DND-41 (cell line): ENCODE measurements at regions not wholly inside any gene's neighbourhood (a gene's known extent, or its start where the extent isn't known, plus 50 kb on each side); places are given as distances from the start of the nearest gene placed in this dataset.
"Not testable (repeated sequence)": the region's sequence is repeated elsewhere in the genome, so short reads cannot be mapped to it uniquely, and the experiment has no call there.

Experiments
- ATAC-seq: fragments of 200-7000 bp; cut with Tn5 transposase; 3 replicates; pipeline ENCODE4 v1.9.1; 2021; ENCODE audit warnings: low read depth; ENCODE audit not compliant: insufficient read depth
- DNase-seq: peaks from one replicate; pipeline ENCODE4 v3.0.0-alpha.2; 2020
- H2AFZ ChIP-seq: 2 replicates; pipeline ENCODE4 v1.6.0; 2012; ENCODE audit warnings: low read depth, low read length
- H3K27ac ChIP-seq: 2 replicates; pipeline ENCODE4 v1.5.1; 2012; ENCODE audit warnings: low read length, inconsistent platforms
- H3K27me3 ChIP-seq: fragments of 200-600 bp; sonication (generic); 2 replicates; pipeline ENCODE4 v1.6.0; 2012; ENCODE audit warnings: low read length, mild to moderate bottlenecking, inconsistent platforms; ENCODE audit not compliant: insufficient read depth, poor library complexity
- H3K36me3 ChIP-seq: 2 replicates; pipeline ENCODE4 v1.5.1; 2012; ENCODE audit warnings: low read length, inconsistent platforms; ENCODE audit not compliant: insufficient read depth
- H3K4me1 ChIP-seq: 2 replicates; pipeline ENCODE4 v1.5.1; 2012; ENCODE audit warnings: mild to moderate bottlenecking, low read length; ENCODE audit not compliant: insufficient read depth
- H3K4me2 ChIP-seq: 2 replicates; pipeline ENCODE4 v1.6.0; 2012; ENCODE audit warnings: mild to moderate bottlenecking, moderate library complexity, low read length, inconsistent platforms; ENCODE audit not compliant: insufficient read depth
- H3K4me3 ChIP-seq, 2 experiments: fragments of 200-600 bp in 1 of 2; shearing (Covaris generic) in 1 of 2; 2 replicates each; pipeline ENCODE4 v1.5.1; 2012 to 2016; ENCODE audit warnings: inconsistent platforms in 2 of 2, low read length in 2 of 2, mild to moderate bottlenecking in 2 of 2, low read depth in 1 of 2, moderate library complexity in 1 of 2
- H3K79me2 ChIP-seq: 2 replicates; pipeline ENCODE4 v1.6.0; 2012; ENCODE audit warnings: low read length, inconsistent platforms; ENCODE audit not compliant: insufficient read depth
- H3K9ac ChIP-seq: 2 replicates; pipeline ENCODE4 v1.6.0; 2012; ENCODE audit warnings: low read depth, mild to moderate bottlenecking, inconsistent platforms, low read length, moderate library complexity
- H3K9me3 ChIP-seq: 2 replicates; pipeline ENCODE4 v1.5.1; 2012; ENCODE audit warnings: low read length, moderate library complexity, mild to moderate bottlenecking, inconsistent platforms; ENCODE audit not compliant: insufficient read depth, severe bottlenecking
- H4K20me1 ChIP-seq: 2 replicates; pipeline ENCODE4 v1.6.0; 2012; ENCODE audit warnings: low read length; ENCODE audit not compliant: insufficient read depth
- CTCF ChIP-seq: IDR thresholded peaks from 2 replicates; pipeline ENCODE4 v1.5.1; 2012; ENCODE audit warnings: borderline replicate concordance, low read length, moderate library complexity, mild to moderate bottlenecking; ENCODE audit not compliant: poor library complexity, severe bottlenecking; ENCODE audit errors: extremely low read depth
- EZH2 ChIP-seq: IDR thresholded peaks from 3 replicates; pipeline ENCODE4 v1.6.1; 2012; ENCODE audit warnings: borderline replicate concordance, low read depth, mild to moderate bottlenecking, moderate library complexity, low read length, inconsistent platforms; ENCODE audit not compliant: severe bottlenecking

DNA sequence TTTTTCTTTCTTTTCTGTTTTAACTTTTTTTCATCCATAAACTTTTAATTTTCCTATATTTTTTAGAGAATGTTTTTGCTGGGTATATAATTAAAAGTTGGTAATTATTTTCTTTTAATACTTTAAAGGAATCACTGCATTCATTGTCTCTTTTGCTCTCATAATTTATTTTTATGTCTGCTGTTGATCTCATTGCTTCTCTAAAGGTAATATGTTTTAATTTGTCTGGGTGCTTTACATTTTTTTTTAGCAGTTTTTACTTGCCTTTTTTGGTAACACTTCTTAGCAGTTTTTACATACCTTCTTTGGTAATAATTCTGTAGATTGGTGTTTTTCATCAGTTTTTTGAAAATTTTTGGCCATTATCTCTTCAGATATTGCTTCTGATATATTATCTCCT lies 89.4 kb upstream of the BMAL1 start:
- no peak overlapping the region for H3K9ac ChIP-seq
- no peak overlapping the region for H3K27ac ChIP-seq
- no peaks in the 10 kb centered on the region for H3K79me2 ChIP-seq
- H3K9me3 ChIP-seq: peaks cover 2% of the 10 kb centered on the region
- TF ChIP-seq EZH2: no peak
- no peak for TF ChIP-seq CTCF
- no peak overlapping the region for H3K4me3 ChIP-seq
- H2AFZ ChIP-seq: no peak overlapping the region
- no peaks in the 10 kb centered on the region for H4K20me1 ChIP-seq
- DNase-seq: no peak
- peaks cover 3% of the 10 kb centered on the region; the same call in 1 of the 2 replicates for H3K4me1 ChIP-seq
- H3K27me3 ChIP-seq: peaks cover 3% of the 10 kb centered on the region
- H3K4me2 ChIP-seq: no peak overlapping the region
- ATAC-seq: no peak
- H3K36me3 ChIP-seq: no peaks in the 10 kb centered on the region

DNA sequence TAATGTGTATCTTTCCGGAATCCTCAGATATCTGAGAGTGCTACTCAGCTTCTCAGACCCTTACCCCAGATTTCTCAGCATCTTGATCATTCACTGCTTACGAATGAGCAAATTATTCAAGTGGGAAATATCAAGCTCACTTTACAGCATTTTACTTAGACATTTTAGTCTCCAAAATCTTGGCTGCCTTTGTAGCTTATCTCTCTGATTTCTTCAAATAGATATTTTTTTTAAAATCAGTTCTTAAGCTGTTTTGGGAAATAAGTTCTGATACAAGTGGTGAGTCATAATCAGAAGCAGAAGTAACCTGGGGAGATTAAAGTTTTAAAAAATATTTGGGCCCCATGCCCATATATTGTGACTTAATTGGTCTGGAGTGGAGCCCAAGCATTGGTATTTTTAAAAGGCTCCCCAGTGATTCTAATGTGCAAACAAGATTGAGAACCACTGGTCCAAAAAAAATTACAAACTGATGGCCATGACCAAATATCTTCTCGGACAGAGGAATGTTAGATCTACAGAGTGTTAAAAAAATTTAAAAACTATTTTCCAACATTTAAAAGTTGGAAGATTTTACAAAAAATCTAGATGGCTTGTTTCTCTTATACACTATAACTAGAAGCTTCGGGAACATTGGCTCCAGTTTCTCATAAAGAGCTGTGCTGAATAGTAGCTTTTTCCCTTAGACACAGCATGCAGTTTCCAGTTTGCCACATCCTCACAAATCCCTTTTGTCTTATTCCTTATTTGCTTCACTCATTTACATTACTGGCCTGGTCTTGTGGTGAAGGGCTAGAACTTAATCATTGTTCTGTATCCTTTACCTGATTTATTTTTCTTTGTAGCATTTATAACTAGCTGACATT lies 87.8 kb upstream of the BMAL1 start:
- H3K9ac ChIP-seq: no peak overlapping the region
- no peak overlapping the region for H3K4me2 ChIP-seq
- no peaks in the 10 kb centered on the region for H3K36me3 ChIP-seq
- no peak overlapping the region for H3K27ac ChIP-seq
- ATAC-seq: no peak
- H3K9me3 ChIP-seq: peaks cover 2% of the 10 kb centered on the region
- no peaks in the 10 kb centered on the region for H4K20me1 ChIP-seq
- H3K27me3 ChIP-seq: peaks cover 10% of the 10 kb centered on the region
- H3K4me3 ChIP-seq: no peak overlapping the region
- DNase-seq: no peak
- TF ChIP-seq CTCF: no peak
- TF ChIP-seq EZH2: no peak
- H2AFZ ChIP-seq: no peak overlapping the region
- H3K79me2 ChIP-seq: no peaks in the 10 kb centered on the region
- H3K4me1 ChIP-seq: no peaks in the 10 kb centered on the region

- DNase-seq (no peak), ATAC-seq (no peak)
- peaks cover 11% of the 10 kb centered on the region for H3K9me3 ChIP-seq
These were observed 84.0 kb upstream of the BMAL1 start for GRCh38 chr11:13193613-13194012.

DNA sequence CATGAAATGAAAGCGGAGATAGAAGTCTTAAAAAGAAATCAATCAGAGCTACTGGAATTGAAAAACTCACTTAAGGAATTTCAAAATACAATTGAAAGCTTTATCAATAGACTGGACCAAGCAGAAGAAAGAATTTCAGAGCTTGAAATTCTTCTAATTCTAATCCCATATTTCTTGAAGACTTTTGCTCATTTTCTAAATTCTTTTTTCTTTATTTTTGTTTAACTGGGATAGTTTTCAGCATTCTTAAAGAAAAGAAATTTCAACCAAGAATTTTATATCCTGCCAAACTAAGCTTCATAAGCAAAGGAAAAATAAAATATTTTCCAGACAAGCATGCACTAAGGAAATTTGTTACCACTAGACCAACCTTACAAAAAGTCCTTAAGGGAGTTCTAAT lies 80.2 kb upstream of the BMAL1 start:
- peaks cover 11% of the 10 kb centered on the region for H3K9me3 ChIP-seq
- DNase-seq: not testable (repeated sequence)

More at GRCh38 chr11:13193613-13194012, 84.0 kb upstream of the BMAL1 start:
- peaks cover 7% of the 10 kb centered on the region for H3K27me3 ChIP-seq
- no peak overlapping the region for H2AFZ ChIP-seq
- H3K36me3 ChIP-seq: no peaks in the 10 kb centered on the region
- TF ChIP-seq CTCF (no peak), EZH2 (no peak)
- H3K9ac ChIP-seq: no peak overlapping the region
- no peak overlapping the region for H3K4me2 ChIP-seq
- no peak overlapping the region for H3K27ac ChIP-seq
- H3K4me3 ChIP-seq: no peak overlapping the region
- no peaks in the 10 kb centered on the region for H3K4me1 ChIP-seq
- no peaks in the 10 kb centered on the region for H3K79me2 ChIP-seq
- H4K20me1 ChIP-seq: no peaks in the 10 kb centered on the region

More for the DNA sequence above, 80.2 kb upstream of the BMAL1 start:
- not testable (repeated sequence) for H3K9ac ChIP-seq, ATAC-seq, H3K27me3 ChIP-seq, H3K4me1 ChIP-seq, H2AFZ ChIP-seq, H3K4me2 ChIP-seq, H3K4me3 ChIP-seq, H3K36me3 ChIP-seq, H4K20me1 ChIP-seq, H3K79me2 ChIP-seq, H3K27ac ChIP-seq
